CD14-positive monocyte (primary cell): ENCODE measurements at regions not wholly inside any gene's neighbourhood (a gene's known extent, or its start where the extent isn't known, plus 50 kb on each side); places are given as distances from the start of the nearest gene placed in this dataset.

Experiments
- DNase-seq, 3 donors: peaks; one replicate each; pipeline ENCODE4 v3.0.0-alpha.2; 2011 to 2022
- H2AFZ ChIP-seq: 2 replicates; pipeline ENCODE4 v1.6.0; 2012; ENCODE audit warnings: mild to moderate bottlenecking, low read depth, low read length, inconsistent platforms; ENCODE audit not compliant: insufficient read depth, poor library complexity, severe bottlenecking
- H3K27ac ChIP-seq, 2 donors: 1 replicate in 1 of 2; 2 replicates in 1 of 2; pipeline ENCODE4 v1.5.1; 2012 to 2013; ENCODE audit warnings: low read length in 2 of 2, control low read depth in 1 of 2, inconsistent platforms in 1 of 2, low read depth in 1 of 2, mild to moderate bottlenecking in 1 of 2
- H3K27me3 ChIP-seq, 2 donors: one replicate each; pipeline versions ENCODE4 v1.6.0 to v1.6.1; 2011 to 2013; ENCODE audit warnings: low read length in 2 of 2; ENCODE audit not compliant: control insufficient read depth in 2 of 2, insufficient read depth in 2 of 2
- H3K36me3 ChIP-seq, 2 donors: replicated peaks in 1 of 2; 1 replicate in 1 of 2; 2 replicates in 1 of 2; pipeline versions ENCODE4 v1.5.1 to v1.6.1; 2012 to 2013; ENCODE audit warnings: low read length in 2 of 2, control low read depth in 1 of 2, inconsistent platforms in 1 of 2, mild to moderate bottlenecking in 1 of 2; ENCODE audit not compliant: insufficient read depth in 2 of 2, control insufficient read depth in 1 of 2
- H3K4me1 ChIP-seq, 2 donors: 1 replicate in 1 of 2; 2 replicates in 1 of 2; pipeline versions ENCODE4 v1.5.1 to v1.6.1; 2012 to 2013; ENCODE audit warnings: low read length in 2 of 2, control low read depth in 1 of 2, inconsistent platforms in 1 of 2, mild to moderate bottlenecking in 1 of 2, moderate library complexity in 1 of 2; ENCODE audit not compliant: insufficient read depth in 2 of 2, control insufficient read depth in 1 of 2
- H3K4me2 ChIP-seq: replicated peaks from 2 replicates; pipeline ENCODE3; 2012; ENCODE audit warnings: low read length, moderate library complexity, mild to moderate bottlenecking; ENCODE audit not compliant: poor library complexity, severe bottlenecking; ENCODE audit errors: extremely low read depth
- H3K4me3 ChIP-seq, 3 experiments: fragments of 200-600 bp in 1 of 3; sonication (generic) in 1 of 3; replicated peaks in 1 of 3; 1 replicate in 2 of 3; 2 replicates in 1 of 3; pipeline ENCODE4 v1.5.1; 2011 to 2013; ENCODE audit warnings: low read length in 3 of 3, mild to moderate bottlenecking in 3 of 3, control low read depth in 2 of 3, low read depth in 2 of 3, inconsistent platforms in 1 of 3, moderate library complexity in 1 of 3
- H3K79me2 ChIP-seq: 2 replicates; pipeline ENCODE4 v1.6.0; 2012; ENCODE audit warnings: mild to moderate bottlenecking, control low read depth, inconsistent platforms, low read length, moderate library complexity; ENCODE audit not compliant: insufficient read depth
- H3K9ac ChIP-seq: 2 replicates; pipeline ENCODE4 v1.6.0; 2017; ENCODE audit warnings: low read length, mild to moderate bottlenecking; ENCODE audit not compliant: insufficient read depth, poor library complexity, severe bottlenecking
- H3K9me3 ChIP-seq, 2 donors: replicated peaks in 1 of 2; 1 replicate in 1 of 2; 2 replicates in 1 of 2; pipeline versions ENCODE4 v1.5.1 to v1.6.1; 2012 to 2013; ENCODE audit warnings: low read length in 2 of 2, control low read depth in 1 of 2; ENCODE audit not compliant: control insufficient read depth in 1 of 2, insufficient read depth in 1 of 2
- H4K20me1 ChIP-seq: 2 replicates; pipeline ENCODE4 v1.6.0; 2012; ENCODE audit warnings: mild to moderate bottlenecking, low read length, control low read depth, moderate library complexity; ENCODE audit not compliant: insufficient read depth
- H3K27ac Mint-ChIP-seq, 7 donors: one replicate each; pipeline ENCODE4 v1.8.0; 2020; ENCODE audit warnings: mild to moderate bottlenecking in 7 of 7, mixed read lengths in 7 of 7, moderate library complexity in 6 of 7, inconsistent platforms in 2 of 7
- H3K27me3 Mint-ChIP-seq, 3 donors: one replicate each; pipeline ENCODE4 v1.8.0; 2021 to 2022; ENCODE audit warnings: low read depth in 3 of 3, mild to moderate bottlenecking in 3 of 3, mixed read lengths in 3 of 3, moderate library complexity in 3 of 3, inconsistent platforms in 1 of 3
- H3K36me3 Mint-ChIP-seq, 2 donors: one replicate each; pipeline ENCODE4 v1.8.0; 2020; ENCODE audit warnings: mixed read lengths in 2 of 2, inconsistent platforms in 1 of 2, mild to moderate bottlenecking in 1 of 2
- H3K4me1 Mint-ChIP-seq: one replicate; pipeline ENCODE4 v1.8.0; 2020; ENCODE audit warnings: mild to moderate bottlenecking, mixed read lengths
- H3K4me3 Mint-ChIP-seq, 2 donors: one replicate each; pipeline ENCODE4 v1.8.0; 2020; ENCODE audit warnings: mild to moderate bottlenecking in 2 of 2, mixed read lengths in 2 of 2, moderate library complexity in 1 of 2
- H3K9me3 Mint-ChIP-seq, 7 donors: one replicate each; pipeline ENCODE4 v1.8.0; 2020 to 2022; ENCODE audit warnings: mixed read lengths in 7 of 7, mild to moderate bottlenecking in 6 of 7, moderate library complexity in 6 of 7, inconsistent platforms in 2 of 7
- WGBS: methylation state at CpG from one replicate; pipeline ENCODE4 v1.1.5; 2013; ENCODE audit warnings: missing lambda C conversion rate; ENCODE audit not compliant: insufficient coverage; 5-methylcytosine and 5-hydroxymethylcytosine counted together
- intact Hi-C, 2 donors: fragments of 100-400 bp; cut with micrococcal nuclease; formaldehyde crosslinking; loops; one replicate each; pipeline versions ENCODE4 v1.15.0 to v1.15.1; 2023
- TF ChIP-seq, protein P1 (sequence below): fragments of 200-600 bp; IDR thresholded peaks from one replicate; pipeline ENCODE4 v1.8.0; 2022; ENCODE audit warnings: antibody characterized with exemption, mild to moderate bottlenecking

DNA sequence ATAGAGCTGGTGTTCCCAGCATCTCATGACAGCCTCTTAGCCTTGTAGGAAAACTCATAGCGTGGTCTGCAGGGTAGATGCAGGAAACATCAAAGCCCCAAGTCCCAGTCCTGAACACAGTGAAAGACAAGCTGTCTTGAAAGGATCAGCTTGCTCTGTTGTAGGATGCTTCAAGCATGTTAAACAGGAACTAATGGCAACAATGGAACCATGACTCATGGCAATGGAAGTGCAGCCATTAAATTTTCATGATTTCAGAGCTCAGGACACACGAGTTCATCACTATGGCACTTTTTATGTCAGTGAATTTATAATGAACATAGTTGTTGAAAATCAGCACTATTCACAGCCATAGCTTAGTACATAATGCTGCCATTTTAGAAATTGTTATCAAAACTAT lies 367.7 kb downstream of the KIF16B start:
- Histone ChIP-seq H3K9ac (no peak overlapping the region), H3K4me1 (no peaks in the 10 kb centered on the region), H3K4me3 (no peak overlapping the region), H3K4me2 (no peak overlapping the region), H3K36me3 (no peaks in the 10 kb centered on the region), H3K27me3 (no peaks in the 10 kb centered on the region), H3K9me3 (peaks cover 0 to 5% of the 10 kb centered on the region in 2 donors), H4K20me1 (no peaks in the 10 kb centered on the region), H2AFZ (no peak overlapping the region), H3K79me2 (no peaks in the 10 kb centered on the region), H3K27ac (no peak overlapping the region)
- Mint-ChIP-seq H3K4me3 (no peak overlapping the region), H3K27me3 (peaks cover 0 to 1% (median 0%) of the 10 kb centered on the region in 3 donors), H3K9me3 (peaks cover 0 to 11% (median 4%) of the 10 kb centered on the region in 7 donors), H3K4me1 (no peaks in the 10 kb centered on the region), H3K27ac (no peak overlapping the region), H3K36me3 (no peaks in the 10 kb centered on the region)
- DNase-seq, result no peak
- TF ChIP-seq, protein P1, sequence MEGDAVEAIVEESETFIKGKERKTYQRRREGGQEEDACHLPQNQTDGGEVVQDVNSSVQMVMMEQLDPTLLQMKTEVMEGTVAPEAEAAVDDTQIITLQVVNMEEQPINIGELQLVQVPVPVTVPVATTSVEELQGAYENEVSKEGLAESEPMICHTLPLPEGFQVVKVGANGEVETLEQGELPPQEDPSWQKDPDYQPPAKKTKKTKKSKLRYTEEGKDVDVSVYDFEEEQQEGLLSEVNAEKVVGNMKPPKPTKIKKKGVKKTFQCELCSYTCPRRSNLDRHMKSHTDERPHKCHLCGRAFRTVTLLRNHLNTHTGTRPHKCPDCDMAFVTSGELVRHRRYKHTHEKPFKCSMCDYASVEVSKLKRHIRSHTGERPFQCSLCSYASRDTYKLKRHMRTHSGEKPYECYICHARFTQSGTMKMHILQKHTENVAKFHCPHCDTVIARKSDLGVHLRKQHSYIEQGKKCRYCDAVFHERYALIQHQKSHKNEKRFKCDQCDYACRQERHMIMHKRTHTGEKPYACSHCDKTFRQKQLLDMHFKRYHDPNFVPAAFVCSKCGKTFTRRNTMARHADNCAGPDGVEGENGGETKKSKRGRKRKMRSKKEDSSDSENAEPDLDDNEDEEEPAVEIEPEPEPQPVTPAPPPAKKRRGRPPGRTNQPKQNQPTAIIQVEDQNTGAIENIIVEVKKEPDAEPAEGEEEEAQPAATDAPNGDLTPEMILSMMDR, result no peak
- intact Hi-C loops, result no loop called here
- 88% methylated on average over 1 of the region's 2 CpGs for WGBS

DNA sequence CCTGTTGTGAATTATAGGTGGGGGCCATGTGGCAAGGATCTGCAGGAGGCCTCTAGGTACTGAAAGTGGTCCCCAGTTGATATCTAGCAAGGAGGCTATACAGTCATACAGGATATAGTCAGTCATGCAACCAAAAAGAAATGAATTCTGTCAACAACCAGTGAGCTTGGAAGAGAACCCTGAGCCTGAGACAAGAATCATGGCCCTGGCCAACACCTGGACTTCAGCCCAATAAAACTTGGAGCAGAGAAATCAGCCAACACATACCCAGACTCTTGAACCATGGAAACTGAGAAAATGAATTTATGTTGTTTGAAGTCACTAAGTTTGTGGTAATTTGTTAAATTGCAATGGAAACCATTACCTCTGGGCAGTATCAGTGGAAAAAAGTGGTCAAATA lies 370.2 kb downstream of the KIF16B start:
- Mint-ChIP-seq H3K4me3 (no peak overlapping the region), H3K27ac (no peak overlapping the region), H3K4me1 (no peaks in the 10 kb centered on the region), H3K9me3 (peaks cover 0 to 11% (median 4%) of the 10 kb centered on the region in 7 donors), H3K27me3 (no peaks in the 10 kb centered on the region), H3K36me3 (no peaks in the 10 kb centered on the region)
- no peak overlapping the region for H3K4me2 ChIP-seq
- intact Hi-C loops, result no loop called here
- H3K79me2 ChIP-seq, result no peaks in the 10 kb centered on the region
- no peaks in the 10 kb centered on the region for H3K36me3 ChIP-seq
- TF ChIP-seq, protein P1, result no peak
- H3K4me1 ChIP-seq, result no peaks in the 10 kb centered on the region
- H4K20me1 ChIP-seq, result no peaks in the 10 kb centered on the region
- no peaks in the 10 kb centered on the region for H3K27me3 ChIP-seq
- DNase-seq, result no peak
- no peak overlapping the region for H3K4me3 ChIP-seq
- no peak overlapping the region for H3K9ac ChIP-seq
- H3K27ac ChIP-seq, result no peak overlapping the region
- no peak overlapping the region for H2AFZ ChIP-seq
- H3K9me3 ChIP-seq, result peaks cover 0 to 8% of the 10 kb centered on the region in 2 donors
